KG1 (cell line): ENCODE measurements at regions not wholly inside any gene's neighbourhood (a gene's known extent, or its start where the extent isn't known, plus 50 kb on each side); places are given as distances from the start of the nearest gene placed in this dataset.
"Not testable (repeated sequence)": the region's sequence is repeated elsewhere in the genome, so short reads cannot be mapped to it uniquely, and the experiment has no call there.

Source experiments
- DNase-seq: peaks from one replicate; lab custom pipeline; 2025; lab: John Stamatoyannopoulos, UW

- DNase-seq: no peak
Observed at GRCh38 chr7:41578700-41579099, 124.2 kb downstream of the INHBA start.

GRCh38 chr7:41576166-41576565, 126.7 kb downstream of the INHBA start:
- DNase-seq: no peak

GRCh38 chr7:41574377-41574776, 128.5 kb downstream of the INHBA start:
- DNase-seq: no peak

- DNase-seq: no peak
Observed at GRCh38 chr7:41573862-41574261, 129.0 kb downstream of the INHBA start.

- DNase-seq: no peak
Observed at GRCh38 chr7:41573443-41573842, 129.4 kb downstream of the INHBA start.

GRCh38 chr7:41573015-41573414, 129.9 kb downstream of the INHBA start:
- no peak for DNase-seq

- DNase-seq: no peak
Observed at GRCh38 chr7:41571573-41571972, 131.3 kb downstream of the INHBA start.

GRCh38 chr7:41570766-41571165, 132.1 kb downstream of the INHBA start:
- DNase-seq: no peak

- DNase-seq: no peak
Observed at GRCh38 chr7:41568135-41568534, 134.8 kb downstream of the INHBA start.

GRCh38 chr7:41567731-41568114, 135.2 kb downstream of the INHBA start:
- DNase-seq: no peak

- DNase-seq: no peak
Observed at GRCh38 chr7:41567031-41567730, 135.7 kb downstream of the INHBA start.

GRCh38 chr7:41566581-41566980, 136.3 kb downstream of the INHBA start:
- no peak for DNase-seq

- DNase-seq: no peak
Observed at GRCh38 chr7:41565655-41566054, 137.2 kb downstream of the INHBA start.

GRCh38 chr7:41559426-41559825, 143.5 kb downstream of the INHBA start:
- no peak for DNase-seq

- DNase-seq: no peak
Observed at GRCh38 chr7:41554481-41554880, 148.4 kb downstream of the INHBA start.

- not testable (repeated sequence) for DNase-seq
Observed at GRCh38 chr7:41550046-41550445, 152.8 kb downstream of the INHBA start.

GRCh38 chr7:41544241-41544640, 158.6 kb downstream of the INHBA start:
- DNase-seq: no peak

- no peak for DNase-seq
Observed at GRCh38 chr7:41540601-41541000, 162.3 kb downstream of the INHBA start.

- DNase-seq: no peak
Observed at GRCh38 chr7:41538810-41539724, 163.8 kb downstream of the INHBA start.

- no peak for DNase-seq
Observed at GRCh38 chr7:41536873-41537665, 165.8 kb downstream of the INHBA start.

GRCh38 chr7:41536122-41536872, 166.6 kb downstream of the INHBA start:
- no peak for DNase-seq

- no peak for DNase-seq
Observed at GRCh38 chr7:41529831-41530230, 173.1 kb downstream of the INHBA start.
